OCI-LY1 (cell line): ENCODE measurements at regions not wholly inside any gene's neighbourhood (a gene's known extent, or its start where the extent isn't known, plus 50 kb on each side); places are given as distances from the start of the nearest gene placed in this dataset.

ENCODE experiments used
- H2AFZ ChIP-seq: fragments of 200-600 bp; sonication (generic), shearing (Covaris generic); 2 replicates; pipeline ENCODE4 v1.6.0; 2014; ENCODE audit warnings: antibody characterized with exemption, mild to moderate bottlenecking, low read length
- H3F3A ChIP-seq: fragments of 200-600 bp; sonication (generic), shearing (Covaris generic); 2 replicates; pipeline ENCODE4 v1.6.0; 2014; ENCODE audit warnings: mild to moderate bottlenecking, antibody characterized with exemption, low read length, moderate library complexity; ENCODE audit not compliant: insufficient read depth
- H3K27ac ChIP-seq: fragments of 200-600 bp; sonication (generic); 2 replicates; pipeline ENCODE4 v1.5.1; 2014; ENCODE audit warnings: low read length, mixed run types, mild to moderate bottlenecking, low read depth; ENCODE audit not compliant: poor library complexity, severe bottlenecking
- H3K27me3 ChIP-seq: fragments of 200-600 bp; sonication (generic); 2 replicates; pipeline ENCODE4 v1.6.0; 2014; ENCODE audit warnings: antibody characterized with exemption, mild to moderate bottlenecking, low read length, moderate library complexity; ENCODE audit not compliant: insufficient read depth
- H3K36me3 ChIP-seq: fragments of 200-600 bp; sonication (generic); 2 replicates; pipeline ENCODE4 v1.6.1; 2014; ENCODE audit warnings: mild to moderate bottlenecking, antibody characterized with exemption, low read length, moderate library complexity, mixed read lengths; ENCODE audit not compliant: insufficient read depth
- H3K4me1 ChIP-seq: fragments of 200-600 bp; sonication (generic); 2 replicates; pipeline ENCODE4 v1.5.1; 2014; ENCODE audit warnings: mild to moderate bottlenecking, low read length, moderate library complexity; ENCODE audit not compliant: insufficient read depth, severe bottlenecking
- H3K4me2 ChIP-seq: fragments of 200-600 bp; sonication (generic), shearing (Covaris generic); 2 replicates; pipeline ENCODE4 v1.6.1; 2014; ENCODE audit warnings: low read length
- H3K4me3 ChIP-seq: fragments of 200-600 bp; sonication (generic); 2 replicates; pipeline ENCODE4 v1.5.1; 2014; ENCODE audit warnings: low read length, low read depth, mild to moderate bottlenecking, mixed read lengths; ENCODE audit not compliant: poor library complexity, severe bottlenecking
- H3K79me2 ChIP-seq: fragments of 200-600 bp; shearing (Covaris generic); 2 replicates; pipeline ENCODE4 v1.6.1; 2016; ENCODE audit warnings: mixed run types, low read length, mixed read lengths; ENCODE audit not compliant: insufficient read depth
- H3K9ac ChIP-seq: fragments of 200-600 bp; sonication (generic), shearing (Covaris generic); 2 replicates; pipeline ENCODE4 v1.6.1; 2014; ENCODE audit warnings: mild to moderate bottlenecking, low read length, mixed read lengths
- H3K9me2 ChIP-seq: fragments of 200-600 bp; sonication (generic), shearing (Covaris generic); 2 replicates; pipeline ENCODE4 v1.6.1; 2014; ENCODE audit warnings: low read depth, mild to moderate bottlenecking, low read length, mixed read lengths
- H3K9me3 ChIP-seq: fragments of 200-600 bp; shearing (Covaris generic); 2 replicates; pipeline ENCODE4 v1.6.1; 2014; ENCODE audit warnings: low read length, mixed read lengths
- H4K20me1 ChIP-seq: fragments of 200-600 bp; sonication (generic), shearing (Covaris generic); 2 replicates; pipeline ENCODE4 v1.6.0; 2016; ENCODE audit warnings: mild to moderate bottlenecking, low read length; ENCODE audit not compliant: insufficient read depth
- CTCF ChIP-seq: fragments of 200-600 bp; sonication (generic), shearing (Covaris generic); IDR thresholded peaks from 2 replicates; pipeline ENCODE4 v1.5.1; 2017; ENCODE audit warnings: mild to moderate bottlenecking, antibody characterized with exemption, low read length, moderate library complexity, mixed read lengths
- EZH2 ChIP-seq: fragments of 200-600 bp; sonication (generic), shearing (Covaris generic); IDR thresholded peaks from 2 replicates; pipeline ENCODE4 v1.8.0; 2017; ENCODE audit warnings: borderline replicate concordance, mixed run types, mild to moderate bottlenecking, antibody characterized with exemption, low read length, moderate library complexity, mixed read lengths

GRCh38 chr11:23124996-23125395, 264.7 kb upstream of the CCDC179 start:
- H3K4me3 ChIP-seq = no peak overlapping the region
- no peaks in the 10 kb centered on the region for H3K9me3 ChIP-seq
- no peaks in the 10 kb centered on the region for H3K27me3 ChIP-seq
- H3K36me3 ChIP-seq = no peaks in the 10 kb centered on the region
- no peaks in the 10 kb centered on the region for H3K4me1 ChIP-seq
- H3K79me2 ChIP-seq = no peaks in the 10 kb centered on the region
- no peak for TF ChIP-seq CTCF
- TF ChIP-seq EZH2 = no peak
- H4K20me1 ChIP-seq = no peaks in the 10 kb centered on the region
- no peak overlapping the region for H2AFZ ChIP-seq
- no peaks in the 10 kb centered on the region for H3K9me2 ChIP-seq
- no peaks in the 10 kb centered on the region for H3F3A ChIP-seq
- H3K4me2 ChIP-seq = no peak overlapping the region
- no peak overlapping the region for H3K9ac ChIP-seq
- H3K27ac ChIP-seq = no peak overlapping the region

GRCh38 chr11:23127706-23128105, 267.4 kb upstream of the CCDC179 start:
- no peak overlapping the region for H3K4me2 ChIP-seq
- H4K20me1 ChIP-seq = no peaks in the 10 kb centered on the region
- H3K4me1 ChIP-seq = no peaks in the 10 kb centered on the region

GRCh38 chr11:23134627-23135026, 274.4 kb upstream of the CCDC179 start:
- H3K9me3 ChIP-seq = no peaks in the 10 kb centered on the region
- H4K20me1 ChIP-seq = no peaks in the 10 kb centered on the region
- H3K27me3 ChIP-seq = no peaks in the 10 kb centered on the region
- H3K79me2 ChIP-seq = no peaks in the 10 kb centered on the region
- no peaks in the 10 kb centered on the region for H3K9me2 ChIP-seq
- no peaks in the 10 kb centered on the region for H3K4me1 ChIP-seq
- H3K4me2 ChIP-seq = no peak overlapping the region
- no peaks in the 10 kb centered on the region for H3K36me3 ChIP-seq
- TF ChIP-seq CTCF = no peak
- TF ChIP-seq EZH2 = no peak
- no peak overlapping the region for H3K9ac ChIP-seq
- no peak overlapping the region for H3K27ac ChIP-seq
- no peak overlapping the region for H2AFZ ChIP-seq
- no peaks in the 10 kb centered on the region for H3F3A ChIP-seq
- no peak overlapping the region for H3K4me3 ChIP-seq

More at GRCh38 chr11:23127706-23128105, 267.4 kb upstream of the CCDC179 start:
- Histone ChIP-seq H2AFZ (no peak overlapping the region), H3F3A (no peaks in the 10 kb centered on the region), H3K9ac (no peak overlapping the region), H3K9me3 (no peaks in the 10 kb centered on the region), H3K27me3 (no peaks in the 10 kb centered on the region), H3K9me2 (no peaks in the 10 kb centered on the region), H3K27ac (no peak overlapping the region), H3K79me2 (no peaks in the 10 kb centered on the region), H3K4me3 (no peak overlapping the region), H3K36me3 (no peaks in the 10 kb centered on the region)
- no peak for TF ChIP-seq EZH2
- TF ChIP-seq CTCF = no peak
